Liver (tissue), 3 donors: ENCODE measurements at regions not wholly inside any gene's neighbourhood (a gene's known extent, or its start where the extent isn't known, plus 50 kb on each side); places are given as distances from the start of the nearest gene placed in this dataset.

Source experiments
- JUND ChIP-seq, 2 donors: IDR thresholded peaks; 2 replicates each; pipeline ENCODE4 v1.6.1; 2016; ENCODE audit warnings: antibody characterized with exemption in 2 of 2
- TF ChIP-seq, protein P1 (sequence below): fragments of 150-350 bp; IDR thresholded peaks from 2 replicates; pipeline ENCODE4 v1.5.1; 2017; ENCODE audit warnings: improper control_type of control experiment, low read depth, low read length; ENCODE audit not compliant: missing input control
- donor health status: healthy.
- donor health status: healthy.

DNA sequence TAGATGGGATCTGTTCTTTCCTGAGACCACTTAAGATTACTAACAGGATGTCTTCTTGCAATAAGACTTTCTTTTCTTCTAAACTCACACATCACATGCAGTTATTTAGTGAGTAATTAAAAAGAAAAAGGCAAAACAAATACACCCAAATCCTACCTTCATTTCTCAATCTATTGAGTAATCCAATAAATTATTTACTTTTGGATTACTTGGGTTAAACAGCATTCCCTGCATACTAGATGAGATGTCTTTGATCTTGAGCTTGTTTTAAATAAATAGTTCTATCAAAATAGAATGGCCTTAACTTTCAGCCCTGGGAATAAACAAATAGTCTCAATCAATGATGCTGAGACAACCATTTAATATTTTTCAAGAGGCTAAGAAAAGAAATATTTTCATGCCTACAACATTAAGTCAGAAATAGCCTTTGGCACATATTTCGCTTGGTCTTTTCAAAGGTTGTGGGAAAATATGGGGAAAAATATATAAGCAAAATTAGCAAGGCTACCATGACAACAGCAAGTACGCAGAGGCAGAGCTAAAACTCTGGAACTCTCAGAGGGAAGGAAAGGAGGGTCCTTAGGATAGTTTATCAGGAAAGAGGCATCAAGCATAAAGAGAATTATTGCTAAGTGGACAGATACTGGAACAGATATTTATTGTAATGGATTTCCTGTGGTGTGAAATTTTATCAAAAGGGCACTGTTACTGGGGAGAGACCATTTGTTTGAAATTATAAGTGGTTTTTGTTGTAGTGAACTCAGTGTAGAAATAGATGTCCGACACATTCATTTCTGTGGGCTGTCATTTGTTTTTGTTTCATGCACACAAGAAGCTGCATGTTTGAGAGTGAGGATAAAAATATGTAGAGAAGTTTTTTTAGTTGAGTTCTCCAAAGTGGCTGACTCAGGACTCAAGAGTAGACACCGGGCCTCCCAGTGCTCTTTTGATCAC, 70.2 kb upstream of the CDH6 start:
- TF ChIP-seq, protein P1, sequence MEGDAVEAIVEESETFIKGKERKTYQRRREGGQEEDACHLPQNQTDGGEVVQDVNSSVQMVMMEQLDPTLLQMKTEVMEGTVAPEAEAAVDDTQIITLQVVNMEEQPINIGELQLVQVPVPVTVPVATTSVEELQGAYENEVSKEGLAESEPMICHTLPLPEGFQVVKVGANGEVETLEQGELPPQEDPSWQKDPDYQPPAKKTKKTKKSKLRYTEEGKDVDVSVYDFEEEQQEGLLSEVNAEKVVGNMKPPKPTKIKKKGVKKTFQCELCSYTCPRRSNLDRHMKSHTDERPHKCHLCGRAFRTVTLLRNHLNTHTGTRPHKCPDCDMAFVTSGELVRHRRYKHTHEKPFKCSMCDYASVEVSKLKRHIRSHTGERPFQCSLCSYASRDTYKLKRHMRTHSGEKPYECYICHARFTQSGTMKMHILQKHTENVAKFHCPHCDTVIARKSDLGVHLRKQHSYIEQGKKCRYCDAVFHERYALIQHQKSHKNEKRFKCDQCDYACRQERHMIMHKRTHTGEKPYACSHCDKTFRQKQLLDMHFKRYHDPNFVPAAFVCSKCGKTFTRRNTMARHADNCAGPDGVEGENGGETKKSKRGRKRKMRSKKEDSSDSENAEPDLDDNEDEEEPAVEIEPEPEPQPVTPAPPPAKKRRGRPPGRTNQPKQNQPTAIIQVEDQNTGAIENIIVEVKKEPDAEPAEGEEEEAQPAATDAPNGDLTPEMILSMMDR = no peak
- TF ChIP-seq JUND (IDR thresholded peaks at IDR 0.05) = no peak
